ENCODE measurements at regions not wholly inside any gene's neighbourhood (a gene's known extent, or its start where the extent isn't known, plus 50 kb on each side); places are given as distances from the start of the nearest gene placed in this dataset.

- DNase-seq (ENCODE audit: low read depth) = no peak
- no peak for TF ChIP-seq CTCF (conservative IDR thresholded peaks at IDR 0.05; ENCODE audit: low read depth, low read length)
- no peak overlapping the region for H3K4me3 ChIP-seq (ENCODE audit: low read depth, low read length)
Observed at GRCh38 chr5:144581044-144581443, 410.4 kb downstream of the KCTD16 start.

- TF ChIP-seq CTCF (conservative IDR thresholded peaks at IDR 0.05; ENCODE audit: low read depth, low read length) = no peak
Observed at GRCh38 chr5:144577676-144578075, 407.0 kb downstream of the KCTD16 start.

GRCh38 chr5:144575736-144576135, 405.1 kb downstream of the KCTD16 start:
- no peak for TF ChIP-seq CTCF (conservative IDR thresholded peaks at IDR 0.05; ENCODE audit: low read depth, low read length)
- DNase-seq (ENCODE audit: low read depth) = no peak
- H3K4me3 ChIP-seq (ENCODE audit: low read depth, low read length) = no peak overlapping the region

More at GRCh38 chr5:144577676-144578075, 407.0 kb downstream of the KCTD16 start:
- no peak overlapping the region for H3K4me3 ChIP-seq (ENCODE audit: low read depth, low read length)
- DNase-seq (ENCODE audit: low read depth) = no peak

GRCh38 chr5:144567421-144567780, 396.7 kb downstream of the KCTD16 start:
- DNase-seq (ENCODE audit: low read depth) = no peak
- no peak overlapping the region for H3K4me3 ChIP-seq (ENCODE audit: low read depth, low read length)
- no peak for TF ChIP-seq CTCF (conservative IDR thresholded peaks at IDR 0.05; ENCODE audit: low read depth, low read length)

- no peak overlapping the region for H3K4me3 ChIP-seq (ENCODE audit: low read depth, low read length)
- no peak for DNase-seq (ENCODE audit: low read depth)
- no peak for TF ChIP-seq CTCF (conservative IDR thresholded peaks at IDR 0.05; ENCODE audit: low read depth, low read length)
Observed at GRCh38 chr5:144566747-144567420, 396.2 kb downstream of the KCTD16 start.

GRCh38 chr5:144549580-144549979, 378.9 kb downstream of the KCTD16 start:
- peak; percentile 55 for DNase-seq (ENCODE audit: low read depth)
- TF ChIP-seq CTCF (conservative IDR thresholded peaks at IDR 0.05; ENCODE audit: low read depth, low read length) = no peak

GRCh38 chr5:144548936-144549335, 378.3 kb downstream of the KCTD16 start:
- no peak for DNase-seq (ENCODE audit: low read depth)
- no peak overlapping the region for H3K4me3 ChIP-seq (ENCODE audit: low read depth, low read length)
- no peak for TF ChIP-seq CTCF (conservative IDR thresholded peaks at IDR 0.05; ENCODE audit: low read depth, low read length)

More at GRCh38 chr5:144549580-144549979, 378.9 kb downstream of the KCTD16 start:
- H3K4me3 ChIP-seq (ENCODE audit: low read depth, low read length) = no peak overlapping the region

All from choroid plexus epithelial cell (primary cell).